ENCODE measurements at regions not wholly inside any gene's neighbourhood (a gene's known extent, or its start where the extent isn't known, plus 50 kb on each side); places are given as distances from the start of the nearest gene placed in this dataset.

DNA sequence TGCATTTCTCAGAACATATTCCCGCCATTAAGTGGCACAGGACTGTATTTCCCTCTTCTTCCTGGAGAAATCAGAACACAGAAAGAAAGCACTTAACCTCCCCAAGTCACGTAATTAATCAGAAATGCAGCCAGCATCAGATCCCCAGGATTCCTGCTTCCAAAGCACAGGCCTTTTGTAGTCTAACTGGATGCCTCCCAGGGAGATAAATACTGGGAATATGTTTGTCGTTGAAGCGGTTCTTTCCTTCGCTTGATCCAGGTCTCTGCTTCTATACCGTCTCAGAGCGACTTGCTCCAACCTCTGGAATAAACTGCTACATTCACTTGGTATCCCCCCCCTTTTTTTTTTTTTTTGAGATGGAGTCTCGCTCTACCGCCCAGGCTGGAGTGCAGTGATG lies 198.6 kb downstream of the KBTBD8 start:
- TF ChIP-seq, protein P1, sequence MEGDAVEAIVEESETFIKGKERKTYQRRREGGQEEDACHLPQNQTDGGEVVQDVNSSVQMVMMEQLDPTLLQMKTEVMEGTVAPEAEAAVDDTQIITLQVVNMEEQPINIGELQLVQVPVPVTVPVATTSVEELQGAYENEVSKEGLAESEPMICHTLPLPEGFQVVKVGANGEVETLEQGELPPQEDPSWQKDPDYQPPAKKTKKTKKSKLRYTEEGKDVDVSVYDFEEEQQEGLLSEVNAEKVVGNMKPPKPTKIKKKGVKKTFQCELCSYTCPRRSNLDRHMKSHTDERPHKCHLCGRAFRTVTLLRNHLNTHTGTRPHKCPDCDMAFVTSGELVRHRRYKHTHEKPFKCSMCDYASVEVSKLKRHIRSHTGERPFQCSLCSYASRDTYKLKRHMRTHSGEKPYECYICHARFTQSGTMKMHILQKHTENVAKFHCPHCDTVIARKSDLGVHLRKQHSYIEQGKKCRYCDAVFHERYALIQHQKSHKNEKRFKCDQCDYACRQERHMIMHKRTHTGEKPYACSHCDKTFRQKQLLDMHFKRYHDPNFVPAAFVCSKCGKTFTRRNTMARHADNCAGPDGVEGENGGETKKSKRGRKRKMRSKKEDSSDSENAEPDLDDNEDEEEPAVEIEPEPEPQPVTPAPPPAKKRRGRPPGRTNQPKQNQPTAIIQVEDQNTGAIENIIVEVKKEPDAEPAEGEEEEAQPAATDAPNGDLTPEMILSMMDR (IDR thresholded peaks at IDR 0.05; ENCODE audit: low read length): no peak
- no peak for TF ChIP-seq EZH2 (IDR thresholded peaks at IDR 0.05; ENCODE audit: borderline replicate concordance, low read length)
